Renal pelvis (tissue), 1 donor: ENCODE measurements at regions not wholly inside any gene's neighbourhood (a gene's known extent, or its start where the extent isn't known, plus 50 kb on each side); places are given as distances from the start of the nearest gene placed in this dataset.
"Not testable (repeated sequence)": the region's sequence is repeated elsewhere in the genome, so short reads cannot be mapped to it uniquely, and the experiment has no call there.

ENCODE experiments used
- DNase-seq: peaks from one replicate; pipeline ENCODE4 v3.0.0-alpha.2; 2013

- DNase-seq = no peak
Observed at GRCh38 chr7:68706291-68706690, 892.0 kb upstream of the AUTS2 start.

- no peak for DNase-seq
Observed at GRCh38 chr7:68707159-68707558, 891.1 kb upstream of the AUTS2 start.

DNA sequence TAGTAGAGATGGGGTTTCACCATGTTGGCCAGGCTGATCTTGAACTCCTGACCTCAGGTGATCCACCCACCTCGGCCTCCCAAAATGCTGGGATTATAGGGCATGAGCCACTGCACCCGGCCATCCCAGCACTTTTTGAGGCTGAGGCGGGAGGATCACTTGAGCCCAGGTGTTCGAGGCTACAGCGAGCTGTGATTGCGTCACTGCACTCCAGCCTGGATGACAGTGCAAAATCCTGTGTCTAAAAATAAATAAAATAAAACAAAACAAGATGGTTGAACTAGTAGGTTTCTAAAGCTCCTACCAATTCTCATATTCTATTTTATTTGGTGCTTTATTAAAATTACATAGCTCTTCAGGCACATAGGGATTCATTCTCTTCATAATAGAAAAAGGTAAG is 890.3 kb upstream of the AUTS2 start:
- no peak for DNase-seq

- no peak for DNase-seq
Observed at GRCh38 chr7:68712956-68713495, 885.2 kb upstream of the AUTS2 start.

DNA sequence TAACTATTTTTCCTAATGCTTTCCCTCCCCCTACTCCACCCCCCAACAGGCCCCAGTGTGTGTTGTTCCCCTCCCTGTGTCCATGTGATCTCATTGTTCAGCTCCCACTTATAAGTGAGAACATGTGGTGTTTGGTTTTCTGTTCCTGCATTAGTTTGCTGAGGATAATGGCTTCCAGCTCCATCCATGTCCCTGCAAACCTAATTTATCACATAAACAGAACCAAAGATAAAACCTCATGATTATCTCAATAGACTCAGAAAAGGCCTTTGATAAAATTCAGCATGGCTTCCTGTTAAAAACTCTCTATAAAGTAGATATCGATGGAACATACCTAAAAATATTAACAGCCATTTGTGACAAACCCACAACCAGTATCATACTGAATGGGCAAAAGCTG is 884.1 kb upstream of the AUTS2 start:
- not testable (repeated sequence) for DNase-seq

- DNase-seq = no peak
Observed at GRCh38 chr7:68715907-68716306, 882.4 kb upstream of the AUTS2 start.

- DNase-seq = no peak
Observed at GRCh38 chr7:68717176-68717575, 881.1 kb upstream of the AUTS2 start.

- no peak for DNase-seq
Observed at GRCh38 chr7:68718097-68718551, 880.2 kb upstream of the AUTS2 start.

DNA sequence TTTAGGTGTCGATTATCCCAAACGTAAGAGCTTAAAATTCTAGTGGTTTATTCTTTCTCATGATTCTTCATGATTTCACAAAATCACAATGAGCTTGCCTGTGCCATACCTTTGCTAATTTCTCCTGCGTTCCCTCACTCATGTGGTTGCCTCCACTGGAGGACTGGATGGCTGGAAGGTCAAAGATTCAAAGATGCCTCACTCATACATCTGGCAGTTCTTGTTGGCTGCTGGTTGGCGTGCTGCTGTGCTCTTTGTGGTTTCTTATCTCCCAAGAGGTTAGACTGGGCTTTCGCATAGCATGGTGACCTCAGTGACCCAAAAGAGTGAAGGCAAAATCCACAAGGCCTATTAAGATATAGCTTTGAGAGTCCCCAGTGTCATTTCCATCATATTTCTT is 877.6 kb upstream of the AUTS2 start:
- no peak for DNase-seq

GRCh38 chr7:68722044-68722443 is 876.2 kb upstream of the AUTS2 start:
- DNase-seq = no peak

DNA sequence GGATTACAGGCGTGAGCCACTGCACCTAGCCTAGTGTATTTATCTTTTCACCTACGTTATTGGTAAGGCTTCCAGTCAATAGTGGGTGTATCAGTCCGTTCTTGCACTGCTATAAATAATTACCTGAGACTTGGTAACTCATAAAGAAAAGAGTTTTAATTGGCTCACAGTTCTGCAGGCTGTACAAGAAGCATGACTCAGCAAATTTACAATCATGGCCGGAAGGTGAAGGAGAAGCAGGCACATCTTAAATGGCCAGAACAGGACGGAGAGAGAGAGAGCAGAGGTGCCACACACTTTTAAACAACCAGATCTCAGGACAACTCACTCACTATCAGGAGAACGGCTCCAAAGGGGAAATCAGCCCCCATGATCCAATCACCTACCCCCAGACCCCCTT is 873.3 kb upstream of the AUTS2 start:
- DNase-seq = no peak

GRCh38 chr7:68725843-68726785 is 872.2 kb upstream of the AUTS2 start:
- DNase-seq = no peak

DNA sequence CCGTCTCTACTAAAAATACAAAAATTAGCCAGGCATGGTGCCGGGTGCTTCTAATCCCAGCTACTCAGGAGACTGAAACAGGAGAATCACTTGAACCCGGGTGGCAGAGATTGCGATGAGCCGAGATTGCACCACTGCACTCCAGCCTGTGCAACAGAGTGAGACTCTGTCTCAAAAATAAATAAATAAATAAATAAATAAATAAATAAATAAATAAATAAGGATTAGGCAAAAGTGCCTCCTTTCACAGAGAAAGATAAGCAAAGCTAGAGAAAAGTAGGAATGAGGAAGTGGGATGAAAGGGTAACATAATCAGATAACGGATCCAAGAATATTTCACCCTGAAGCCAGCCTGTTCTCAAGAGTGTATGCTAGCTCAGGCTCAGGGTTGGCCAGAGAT is 869.6 kb upstream of the AUTS2 start:
- not testable (repeated sequence) for DNase-seq

GRCh38 chr7:68729371-68729770 is 868.9 kb upstream of the AUTS2 start:
- DNase-seq = no peak

DNA sequence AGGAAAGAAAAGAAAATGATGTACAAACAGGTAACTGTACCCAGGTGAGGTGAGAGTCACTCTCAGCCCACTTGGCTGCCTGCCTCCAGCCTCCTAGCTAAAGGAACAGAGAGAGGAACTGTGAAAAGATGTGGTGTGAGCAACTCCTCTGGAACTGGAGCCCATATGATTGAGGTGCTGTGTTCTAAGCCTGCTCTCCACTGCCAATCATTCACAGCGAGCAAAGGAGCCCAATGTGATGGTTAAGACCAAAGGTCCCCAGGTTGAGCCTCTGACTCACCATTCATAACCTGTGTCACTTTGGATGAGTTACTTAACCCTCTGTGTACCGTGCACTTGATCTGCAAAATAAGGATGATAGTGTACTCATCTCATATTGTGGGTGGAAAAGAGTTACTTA is 868.1 kb upstream of the AUTS2 start:
- DNase-seq = no peak

DNA sequence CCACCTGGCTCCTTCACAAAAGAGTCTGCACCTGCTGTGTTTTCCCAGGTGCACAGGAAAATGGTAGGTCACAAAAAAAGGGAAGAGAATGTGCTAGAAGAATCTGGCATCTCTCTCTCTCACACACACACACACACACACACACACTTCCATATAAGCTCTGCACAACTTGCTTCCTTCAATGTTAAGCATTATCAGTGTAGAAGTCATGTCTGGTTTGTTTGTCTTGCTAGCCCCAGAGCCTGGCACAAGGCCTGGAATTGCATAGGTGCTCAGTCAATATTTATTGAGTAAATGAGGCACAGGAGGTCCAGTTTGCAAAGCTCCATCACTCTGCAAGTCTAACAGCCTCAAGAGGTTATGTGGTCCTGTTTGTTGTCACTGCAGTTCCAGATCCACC is 867.3 kb upstream of the AUTS2 start:
- DNase-seq = no peak

- DNase-seq = no peak
Observed at GRCh38 chr7:68733219-68734153, 864.8 kb upstream of the AUTS2 start.

- DNase-seq = no peak
Observed at GRCh38 chr7:68734431-68734830, 863.8 kb upstream of the AUTS2 start.

GRCh38 chr7:68739306-68739705 is 859.0 kb upstream of the AUTS2 start:
- DNase-seq = no peak

DNA sequence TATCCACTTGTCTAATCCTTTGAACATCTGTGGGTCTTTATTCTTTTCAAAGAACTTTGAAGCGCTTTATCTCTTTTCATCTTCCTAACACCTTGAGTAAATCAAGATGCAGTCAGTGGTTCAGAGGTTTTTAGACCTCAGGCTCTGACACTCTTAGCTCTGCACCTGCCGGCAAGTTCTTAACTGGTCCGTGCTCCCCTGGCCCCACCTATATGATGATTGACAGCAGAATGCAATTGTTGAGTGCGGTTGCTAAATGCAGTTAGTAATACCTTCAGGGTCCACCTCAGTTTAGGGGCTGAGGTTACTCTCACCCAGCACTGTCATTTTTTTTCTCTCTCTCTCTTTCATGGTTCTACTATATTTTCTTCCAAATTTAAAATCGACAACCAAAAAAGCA is 854.2 kb upstream of the AUTS2 start:
- no peak for DNase-seq

GRCh38 chr7:68748934-68749900 is 849.1 kb upstream of the AUTS2 start:
- DNase-seq = no peak
